Thymus (tissue), 11 donors: ENCODE measurements at regions not wholly inside any gene's neighbourhood (a gene's known extent, or its start where the extent isn't known, plus 50 kb on each side); places are given as distances from the start of the nearest gene placed in this dataset.

Experiments
- DNase-seq, 9 donors: peaks; one replicate each; pipeline ENCODE4 v3.0.0-alpha.2; 2013; ENCODE audit warnings: low spot score in 9 of 9, low read depth in 6 of 9, missing footprints in 1 of 9
- H3K27ac ChIP-seq, 2 donors: one replicate each; pipeline ENCODE4 v1.5.1; 2013; ENCODE audit warnings: control low read depth in 1 of 2, low read depth in 1 of 2, low read length in 1 of 2, mild to moderate bottlenecking in 1 of 2, moderate library complexity in 1 of 2
- H3K27me3 ChIP-seq, 2 donors: one replicate each; pipeline ENCODE4 v1.5.1; 2013; ENCODE audit warnings: low read length in 1 of 2; ENCODE audit not compliant: control insufficient read depth in 2 of 2, insufficient read depth in 1 of 2
- H3K36me3 ChIP-seq, 2 donors: one replicate each; pipeline ENCODE4 v1.5.1; 2013; ENCODE audit warnings: low read length in 1 of 2, mild to moderate bottlenecking in 1 of 2, moderate library complexity in 1 of 2; ENCODE audit not compliant: control insufficient read depth in 2 of 2, insufficient read depth in 2 of 2
- H3K4me1 ChIP-seq, 2 donors: one replicate each; pipeline ENCODE4 v1.5.1; 2013; ENCODE audit warnings: low read length in 2 of 2; ENCODE audit not compliant: control insufficient read depth in 2 of 2, insufficient read depth in 2 of 2
- H3K4me3 ChIP-seq, 2 donors: one replicate each; pipeline ENCODE4 v1.5.1; 2013; ENCODE audit warnings: low read length in 2 of 2, control low read depth in 1 of 2, mild to moderate bottlenecking in 1 of 2
- H3K9me3 ChIP-seq, 2 donors: one replicate each; pipeline ENCODE4 v1.5.1; 2013; ENCODE audit warnings: low read length in 1 of 2, mild to moderate bottlenecking in 1 of 2; ENCODE audit not compliant: control insufficient read depth in 2 of 2, insufficient read depth in 1 of 2
- WGBS: extraction: QIAGEN DNeasy Blood & Tissue Kit; methylation state at CpG from one replicate; pipeline ENCODE4 v1.1.7; 2013; 5-methylcytosine and 5-hydroxymethylcytosine counted together
- donor health status: healthy.

DNA sequence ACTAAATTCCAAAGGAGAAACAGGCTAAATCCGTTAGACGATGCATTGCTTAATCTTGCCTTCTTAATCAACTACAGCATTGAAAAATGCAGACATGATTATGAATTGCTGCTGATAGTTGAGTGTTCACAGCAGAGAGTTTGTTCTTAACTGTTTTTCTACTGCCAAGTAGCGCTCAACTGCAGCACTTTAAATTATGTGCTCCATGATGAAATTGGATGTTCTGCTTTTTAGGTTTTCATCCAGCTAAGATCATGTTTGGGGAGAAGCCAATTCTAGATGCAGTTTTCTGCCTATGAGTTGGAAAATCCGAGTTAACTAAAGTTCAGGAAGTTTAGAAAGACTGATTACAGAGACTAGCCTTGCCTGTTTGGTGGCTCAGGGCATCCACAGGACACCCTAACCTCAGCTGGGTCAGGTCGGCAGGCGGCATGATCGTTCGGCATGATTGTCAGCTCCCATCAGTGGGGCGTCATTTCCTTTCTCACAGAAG lies 119.4 kb upstream of the PIEZO2 start:
- H3K4me3 ChIP-seq: no peak overlapping the region

GRCh38 chr18:11268153-11268552 lies 118.8 kb upstream of the PIEZO2 start:
- Histone ChIP-seq H3K9me3 (no peaks in the 10 kb centered on the region), H3K4me1 (peaks cover 0 to 5% of the 10 kb centered on the region in 2 donors), H3K36me3 (no peaks in the 10 kb centered on the region), H3K27me3 (no peaks in the 10 kb centered on the region), H3K4me3 (no peak overlapping the region), H3K27ac (no peak overlapping the region)
- 89% methylated on average over 2 of the region's 2 CpGs for WGBS
- DNase-seq: no peak

More for the DNA sequence above, 119.4 kb upstream of the PIEZO2 start:
- DNase-seq: peak in 1 of 9 donors; percentile 4
- Histone ChIP-seq H3K4me1 (peaks cover 0 to 5% of the 10 kb centered on the region in 2 donors), H3K27ac (peak overlapping the region in 1 of 2 donors; percentile 51), H3K27me3 (no peaks in the 10 kb centered on the region), H3K9me3 (no peaks in the 10 kb centered on the region), H3K36me3 (no peaks in the 10 kb centered on the region)
- 95% methylated on average over 9 of the region's 9 CpGs for WGBS

GRCh38 chr18:11266781-11267480 lies 117.6 kb upstream of the PIEZO2 start:
- H3K4me3 ChIP-seq: no peak overlapping the region
- no peaks in the 10 kb centered on the region for H3K36me3 ChIP-seq
- WGBS: 95% methylated on average over 10 of the region's 10 CpGs
- no peak overlapping the region for H3K27ac ChIP-seq
- no peaks in the 10 kb centered on the region for H3K9me3 ChIP-seq
- DNase-seq: no peak
- H3K27me3 ChIP-seq: no peaks in the 10 kb centered on the region
- peaks cover 0 to 2% of the 10 kb centered on the region in 2 donors for H3K4me1 ChIP-seq

DNA sequence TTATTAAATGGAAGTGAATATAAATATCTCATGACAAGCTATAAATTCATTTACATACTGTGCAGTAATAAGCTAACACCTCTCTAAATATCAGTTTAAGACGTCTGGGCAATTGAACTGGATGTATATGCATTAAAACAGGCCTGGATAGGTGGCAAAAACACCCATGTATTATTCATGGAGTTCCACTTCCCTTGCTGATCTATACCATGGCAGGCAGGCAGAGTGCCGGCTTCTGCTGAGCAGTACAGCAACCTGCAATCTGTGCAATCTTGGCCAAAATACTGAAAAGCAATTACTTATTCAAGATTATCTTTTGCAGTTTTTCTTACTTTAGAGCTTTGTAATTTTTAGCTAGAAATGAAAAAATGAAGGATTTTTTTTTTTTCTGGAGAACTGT lies 112.1 kb upstream of the PIEZO2 start:
- no peak for DNase-seq
- Histone ChIP-seq H3K4me1 (no peaks in the 10 kb centered on the region), H3K27me3 (no peaks in the 10 kb centered on the region), H3K9me3 (no peaks in the 10 kb centered on the region), H3K4me3 (no peak overlapping the region), H3K27ac (no peak overlapping the region), H3K36me3 (no peaks in the 10 kb centered on the region)
- WGBS: 90% methylated on average over 2 of the region's 2 CpGs

GRCh38 chr18:11260961-11261461 lies 111.6 kb upstream of the PIEZO2 start:
- Histone ChIP-seq H3K36me3 (no peaks in the 10 kb centered on the region), H3K4me1 (no peaks in the 10 kb centered on the region), H3K27me3 (no peaks in the 10 kb centered on the region), H3K27ac (no peak overlapping the region), H3K4me3 (no peak overlapping the region), H3K9me3 (no peaks in the 10 kb centered on the region)
- no peak for DNase-seq
- WGBS: 94% methylated on average over 3 of the region's 3 CpGs

GRCh38 chr18:11259469-11260150 lies 110.2 kb upstream of the PIEZO2 start:
- H3K4me3 ChIP-seq: no peak overlapping the region
- no peaks in the 10 kb centered on the region for H3K27me3 ChIP-seq
- peak overlapping the region in 1 of 2 donors; percentile 31 for H3K27ac ChIP-seq
- DNase-seq: peak in 1 of 9 donors; percentile 3
- no peaks in the 10 kb centered on the region for H3K36me3 ChIP-seq
- WGBS: 33% methylated on average over 10 of the region's 10 CpGs
- H3K4me1 ChIP-seq: no peaks in the 10 kb centered on the region
- H3K9me3 ChIP-seq: no peaks in the 10 kb centered on the region

DNA sequence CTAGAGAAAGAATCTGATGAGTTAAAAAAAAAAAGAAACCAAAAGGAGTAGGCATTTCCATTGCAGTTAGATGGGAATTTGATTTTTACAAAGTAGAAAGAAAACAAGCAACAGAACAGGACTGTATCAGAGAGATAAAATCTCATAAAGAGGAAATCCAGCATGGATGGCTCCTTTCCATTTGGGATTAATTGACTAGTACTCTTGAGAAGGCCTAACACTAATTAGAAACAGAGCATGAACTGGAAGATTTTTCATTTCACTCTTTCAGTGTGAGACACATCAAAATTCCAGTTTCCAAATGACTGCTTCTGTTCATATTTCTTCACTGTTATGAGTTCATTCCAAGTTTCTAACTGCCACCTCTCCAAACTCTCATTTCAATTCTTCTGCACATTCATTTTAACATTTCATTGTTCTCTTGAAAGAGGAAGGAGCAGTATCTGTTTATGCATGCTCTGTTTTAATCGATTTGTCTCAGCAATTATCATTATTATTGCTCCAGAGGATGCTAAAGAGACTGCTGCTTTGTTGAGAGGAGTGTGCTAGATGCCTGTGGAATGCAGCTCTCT lies 108.8 kb upstream of the PIEZO2 start:
- no peak for DNase-seq
- WGBS: 93% methylated on average over 1 of the region's 1 CpG
- Histone ChIP-seq H3K27me3 (no peaks in the 10 kb centered on the region), H3K27ac (no peak overlapping the region), H3K4me1 (no peaks in the 10 kb centered on the region), H3K36me3 (no peaks in the 10 kb centered on the region), H3K9me3 (no peaks in the 10 kb centered on the region), H3K4me3 (no peak overlapping the region)

- Histone ChIP-seq H3K4me3 (no peak overlapping the region), H3K9me3 (no peaks in the 10 kb centered on the region), H3K27ac (no peak overlapping the region), H3K4me1 (no peaks in the 10 kb centered on the region), H3K27me3 (no peaks in the 10 kb centered on the region), H3K36me3 (no peaks in the 10 kb centered on the region)
- no peak for DNase-seq
Measured at GRCh38 chr18:11256251-11256650, 106.9 kb upstream of the PIEZO2 start.

DNA sequence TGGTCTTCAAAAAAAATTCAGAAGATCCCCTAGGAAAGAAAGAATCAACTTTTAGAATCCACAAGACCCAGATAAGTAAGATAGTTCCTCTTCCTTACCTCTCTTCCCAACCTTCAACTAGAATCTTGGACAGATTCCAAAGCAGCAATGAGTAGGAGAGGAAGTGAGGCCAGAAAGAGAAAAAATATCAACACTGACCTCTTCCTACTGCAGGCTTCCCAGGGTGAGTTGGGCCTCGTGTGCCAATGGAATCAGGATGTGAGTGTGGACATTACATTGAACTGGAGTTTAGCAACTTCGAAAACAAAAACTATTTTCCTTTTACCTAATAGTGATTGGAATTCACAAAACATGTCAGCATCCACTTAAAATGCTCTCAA lies 102.5 kb upstream of the PIEZO2 start:
- no peaks in the 10 kb centered on the region for H3K4me1 ChIP-seq
- no peak overlapping the region for H3K27ac ChIP-seq
- H3K36me3 ChIP-seq: no peaks in the 10 kb centered on the region
- 62% methylated on average over 2 of the region's 2 CpGs for WGBS
- H3K27me3 ChIP-seq: no peaks in the 10 kb centered on the region
- no peak overlapping the region for H3K4me3 ChIP-seq
- H3K9me3 ChIP-seq: peaks cover 0 to 2% of the 10 kb centered on the region in 2 donors
- no peak for DNase-seq
